ENCODE measurements at regions not wholly inside any gene's neighbourhood (a gene's known extent, or its start where the extent isn't known, plus 50 kb on each side); places are given as distances from the start of the nearest gene placed in this dataset.

DNA sequence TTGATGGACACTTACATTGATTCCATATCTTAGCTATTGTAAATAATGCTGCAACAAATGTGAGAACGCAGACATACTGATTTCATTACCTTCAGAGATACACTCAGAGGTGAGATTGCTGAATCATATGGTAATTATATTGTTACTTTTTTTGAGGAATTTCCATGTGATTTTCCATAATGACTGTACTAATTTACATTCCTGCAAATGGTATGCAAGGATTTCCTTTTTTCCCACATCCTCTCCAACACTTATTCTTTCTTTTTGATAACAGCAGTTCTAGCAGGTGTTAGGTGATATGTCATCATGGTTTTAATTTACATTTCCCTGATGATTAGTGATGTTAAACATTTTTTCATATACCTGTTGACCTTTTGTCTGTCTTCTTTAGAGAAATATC is 207.7 kb downstream of the C11orf87 start:
- TF ChIP-seq, protein P1, sequence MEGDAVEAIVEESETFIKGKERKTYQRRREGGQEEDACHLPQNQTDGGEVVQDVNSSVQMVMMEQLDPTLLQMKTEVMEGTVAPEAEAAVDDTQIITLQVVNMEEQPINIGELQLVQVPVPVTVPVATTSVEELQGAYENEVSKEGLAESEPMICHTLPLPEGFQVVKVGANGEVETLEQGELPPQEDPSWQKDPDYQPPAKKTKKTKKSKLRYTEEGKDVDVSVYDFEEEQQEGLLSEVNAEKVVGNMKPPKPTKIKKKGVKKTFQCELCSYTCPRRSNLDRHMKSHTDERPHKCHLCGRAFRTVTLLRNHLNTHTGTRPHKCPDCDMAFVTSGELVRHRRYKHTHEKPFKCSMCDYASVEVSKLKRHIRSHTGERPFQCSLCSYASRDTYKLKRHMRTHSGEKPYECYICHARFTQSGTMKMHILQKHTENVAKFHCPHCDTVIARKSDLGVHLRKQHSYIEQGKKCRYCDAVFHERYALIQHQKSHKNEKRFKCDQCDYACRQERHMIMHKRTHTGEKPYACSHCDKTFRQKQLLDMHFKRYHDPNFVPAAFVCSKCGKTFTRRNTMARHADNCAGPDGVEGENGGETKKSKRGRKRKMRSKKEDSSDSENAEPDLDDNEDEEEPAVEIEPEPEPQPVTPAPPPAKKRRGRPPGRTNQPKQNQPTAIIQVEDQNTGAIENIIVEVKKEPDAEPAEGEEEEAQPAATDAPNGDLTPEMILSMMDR (IDR thresholded peaks at IDR 0.05; ENCODE audit: low read depth, low read length), result no peak
- no peak for TF ChIP-seq POLR2A (IDR thresholded peaks at IDR 0.05; ENCODE audit: extremely low read depth, insufficient read length)
